ENCODE measurements at regions not wholly inside any gene's neighbourhood (a gene's known extent, or its start where the extent isn't known, plus 50 kb on each side); places are given as distances from the start of the nearest gene placed in this dataset.
"Not testable (repeated sequence)": the region's sequence is repeated elsewhere in the genome, so short reads cannot be mapped to it uniquely, and the experiment has no call there.

- H3K27ac Mint-ChIP-seq, result no peak overlapping the region
- H3K9me3 Mint-ChIP-seq, result peaks cover 0 to 1% of the 10 kb centered on the region in 2 donors
- no peak for ATAC-seq
- H3K36me3 Mint-ChIP-seq, result no peaks in the 10 kb centered on the region
- no peak for DNase-seq (ENCODE audit: low spot score in 2 of 2)
Measured at GRCh38 chr1:59184365-59184905, 112.5 kb upstream of the FGGY start.

GRCh38 chr1:59185163-59185860 lies 111.6 kb upstream of the FGGY start:
- no peak for ATAC-seq
- DNase-seq (ENCODE audit: low spot score in 2 of 2), result no peak
- peaks cover 0 to 7% of the 10 kb centered on the region in 2 donors for H3K9me3 Mint-ChIP-seq
- no peaks in the 10 kb centered on the region for H3K36me3 Mint-ChIP-seq
- H3K27ac Mint-ChIP-seq, result no peak overlapping the region

GRCh38 chr1:59186656-59187055 lies 110.2 kb upstream of the FGGY start:
- ATAC-seq (no peak), DNase-seq (ENCODE audit: low spot score in 2 of 2) (no peak)
- H3K9me3 Mint-ChIP-seq, result peaks cover 0 to 13% of the 10 kb centered on the region in 2 donors
- H3K27ac Mint-ChIP-seq, result peak overlapping the region in 1 of 2 donors; percentile 23
- no peaks in the 10 kb centered on the region for H3K36me3 Mint-ChIP-seq

- H3K36me3 Mint-ChIP-seq, result no peaks in the 10 kb centered on the region
- H3K27ac Mint-ChIP-seq, result no peak overlapping the region
- peaks cover 0 to 13% of the 10 kb centered on the region in 2 donors for H3K9me3 Mint-ChIP-seq
- DNase-seq (ENCODE audit: low spot score in 2 of 2) (no peak), ATAC-seq (no peak)
Measured at GRCh38 chr1:59188413-59189213, 108.3 kb upstream of the FGGY start.

- ATAC-seq (no peak), DNase-seq (ENCODE audit: low spot score in 2 of 2) (no peak)
- Mint-ChIP-seq H3K36me3 (peaks cover 0 to 5% of the 10 kb centered on the region in 2 donors), H3K9me3 (peaks cover 0 to 13% of the 10 kb centered on the region in 2 donors), H3K27ac (no peak overlapping the region)
Measured at GRCh38 chr1:59193443-59194093, 103.3 kb upstream of the FGGY start.

GRCh38 chr1:59194621-59195020 lies 102.3 kb upstream of the FGGY start:
- Mint-ChIP-seq H3K9me3 (peaks cover 0 to 10% of the 10 kb centered on the region in 2 donors), H3K27ac (no peak overlapping the region), H3K36me3 (peaks cover 0 to 5% of the 10 kb centered on the region in 2 donors)
- DNase-seq (ENCODE audit: low spot score in 2 of 2), result no peak
- ATAC-seq, result no peak

DNA sequence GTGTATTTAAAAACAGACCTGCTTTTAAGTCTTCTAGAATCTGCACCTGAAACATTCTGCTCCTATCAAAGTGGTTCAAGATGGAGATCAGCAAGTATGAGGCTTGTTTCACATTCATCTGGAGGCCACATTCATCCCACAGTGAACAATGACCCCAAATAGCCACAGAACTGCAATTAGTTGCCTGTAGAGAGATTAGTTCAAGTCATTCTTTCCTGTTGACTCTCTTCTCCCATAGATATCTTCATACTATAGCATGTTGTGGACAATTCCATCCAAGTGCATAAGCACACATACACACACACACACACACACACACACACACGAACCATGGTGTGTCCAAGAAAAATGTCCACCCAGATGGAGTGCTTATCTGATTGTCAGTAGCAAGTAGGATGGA lies 101.7 kb upstream of the FGGY start:
- DNase-seq (ENCODE audit: low spot score in 2 of 2) (no peak), ATAC-seq (no peak)
- H3K27ac Mint-ChIP-seq, result no peak overlapping the region
- peaks cover 0 to 5% of the 10 kb centered on the region in 2 donors for H3K36me3 Mint-ChIP-seq
- H3K9me3 Mint-ChIP-seq, result peaks cover 0 to 6% of the 10 kb centered on the region in 2 donors

GRCh38 chr1:59198564-59198963 lies 98.3 kb upstream of the FGGY start:
- DNase-seq (ENCODE audit: low spot score in 2 of 2), result no peak
- no peak for ATAC-seq
- Mint-ChIP-seq H3K36me3 (peaks cover 0 to 5% of the 10 kb centered on the region in 2 donors), H3K9me3 (no peaks in the 10 kb centered on the region), H3K27ac (no peak overlapping the region)

GRCh38 chr1:59199147-59199546 lies 97.7 kb upstream of the FGGY start:
- ATAC-seq (no peak), DNase-seq (ENCODE audit: low spot score in 2 of 2) (no peak)
- H3K9me3 Mint-ChIP-seq, result no peaks in the 10 kb centered on the region
- no peak overlapping the region for H3K27ac Mint-ChIP-seq
- peaks cover under 1 to 3% of the 10 kb centered on the region in 2 donors for H3K36me3 Mint-ChIP-seq

DNA sequence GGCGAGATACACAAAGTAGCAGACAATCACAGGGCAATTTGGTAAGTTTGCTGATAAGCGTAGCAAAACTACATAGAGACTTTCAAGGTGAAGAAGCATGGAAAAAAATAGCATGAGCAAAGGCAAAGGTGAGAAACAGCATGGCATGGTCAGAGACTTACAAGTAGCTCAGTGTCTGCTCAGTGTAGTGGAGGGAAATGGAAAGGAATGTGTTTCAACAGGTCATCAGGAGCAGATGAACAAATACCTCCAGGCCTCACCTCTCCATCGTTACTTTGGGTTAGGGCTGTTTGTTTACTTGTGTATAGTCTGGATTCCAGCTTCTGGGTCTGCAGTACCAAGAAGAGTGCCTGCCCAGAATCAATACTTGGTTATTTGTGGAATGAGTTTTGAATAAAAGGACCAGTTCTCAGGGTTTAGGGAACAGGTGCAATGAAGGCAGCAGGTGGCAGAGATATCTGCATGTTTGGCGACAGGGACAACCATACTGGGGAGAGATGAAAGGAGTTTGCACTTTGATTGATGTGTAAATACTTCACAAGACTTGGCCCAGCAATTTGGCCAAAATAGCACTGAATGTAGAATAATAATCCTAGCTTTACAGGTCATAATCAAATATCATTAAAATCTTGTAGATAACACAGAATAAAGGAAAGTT lies 97.0 kb upstream of the FGGY start:
- no peak for DNase-seq (ENCODE audit: low spot score in 2 of 2)
- H3K36me3 Mint-ChIP-seq, result peaks cover under 1 to 7% of the 10 kb centered on the region in 2 donors
- peaks cover 3 to 6% of the 10 kb centered on the region in 2 donors for H3K9me3 Mint-ChIP-seq
- H3K27ac Mint-ChIP-seq, result no peak overlapping the region
- ATAC-seq, result no peak

GRCh38 chr1:59201341-59201740 lies 95.6 kb upstream of the FGGY start:
- H3K9me3 Mint-ChIP-seq, result peaks cover 5 to 9% of the 10 kb centered on the region in 2 donors
- peaks cover 4 to 10% of the 10 kb centered on the region in 2 donors for H3K36me3 Mint-ChIP-seq
- no peak for ATAC-seq
- no peak overlapping the region for H3K27ac Mint-ChIP-seq
- DNase-seq (ENCODE audit: low spot score in 2 of 2), result no peak

DNA sequence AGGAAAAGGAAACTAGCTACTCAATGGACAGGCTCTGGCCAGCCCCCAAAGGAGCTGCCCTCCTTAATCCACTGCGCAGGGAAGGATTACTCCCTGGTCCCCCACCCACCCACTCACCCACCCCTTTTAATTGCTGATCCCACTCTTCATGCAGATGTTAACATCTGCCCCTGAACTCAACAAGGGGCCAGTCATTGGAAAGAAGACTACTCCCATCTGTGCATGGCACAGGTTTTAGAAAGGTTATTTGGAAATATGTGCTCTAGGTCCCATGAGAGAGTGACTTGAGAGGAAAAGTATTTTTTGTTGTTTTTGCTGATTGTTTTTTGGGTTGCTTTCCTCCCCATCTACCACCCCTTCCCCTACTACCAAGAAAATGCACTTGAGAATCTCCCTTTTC lies 94.4 kb upstream of the FGGY start:
- no peak for DNase-seq (ENCODE audit: low spot score in 2 of 2)
- Mint-ChIP-seq H3K36me3 (peaks cover 4 to 10% of the 10 kb centered on the region in 2 donors), H3K27ac (no peak overlapping the region), H3K9me3 (peaks cover 5 to 11% of the 10 kb centered on the region in 2 donors)
- no peak for ATAC-seq

DNA sequence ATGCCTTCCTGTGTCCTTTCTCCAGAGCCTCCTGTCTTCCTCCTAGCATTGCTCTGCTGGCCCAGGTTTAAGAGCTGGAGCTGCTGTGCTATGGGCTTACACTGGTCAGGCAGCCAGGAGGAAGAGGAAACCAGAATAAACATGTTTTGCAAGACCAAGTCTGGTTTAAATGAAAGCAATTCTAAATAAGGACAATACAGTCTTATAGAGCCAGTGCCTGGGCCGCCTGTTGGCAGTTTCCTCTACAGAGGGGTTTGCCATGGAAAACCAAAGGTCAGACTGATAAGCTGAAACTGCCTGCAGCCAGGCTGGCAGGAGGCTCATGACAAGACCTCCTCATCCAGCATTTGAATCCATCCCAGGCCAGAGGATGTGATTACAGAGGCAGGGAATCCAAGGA lies 92.9 kb upstream of the FGGY start:
- H3K27ac Mint-ChIP-seq, result no peak overlapping the region
- no peak for ATAC-seq

DNA sequence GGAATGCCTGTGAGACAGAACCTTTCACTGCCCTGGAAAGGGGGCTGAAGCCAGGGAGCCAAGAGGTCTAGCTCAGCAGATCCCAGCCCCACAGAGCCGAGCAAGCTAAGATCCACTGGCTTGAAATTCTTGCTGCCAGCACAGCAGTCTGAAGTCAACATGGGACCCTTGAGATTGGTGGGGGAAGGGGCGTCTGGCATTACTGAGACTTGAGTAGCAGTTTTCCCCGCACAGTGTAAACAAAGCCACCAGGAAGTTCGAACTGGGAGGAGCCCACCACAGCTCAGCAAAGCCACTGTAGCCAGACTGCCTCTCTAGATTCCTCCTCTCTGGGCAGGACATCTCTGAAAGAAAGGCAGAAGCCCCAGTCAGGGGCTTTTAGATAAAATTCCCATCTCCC lies 90.3 kb upstream of the FGGY start:
- ATAC-seq; DNase-seq (ENCODE audit: low spot score in 2 of 2); H3K27ac Mint-ChIP-seq: not testable (repeated sequence)
- H3K36me3 Mint-ChIP-seq, result peaks cover 4 to 16% of the 10 kb centered on the region in 2 donors
- peaks cover 9 to 24% of the 10 kb centered on the region in 2 donors for H3K9me3 Mint-ChIP-seq

More for the DNA sequence above, 92.9 kb upstream of the FGGY start:
- peaks cover 4 to 10% of the 10 kb centered on the region in 2 donors for H3K36me3 Mint-ChIP-seq
- DNase-seq (ENCODE audit: low spot score in 2 of 2), result no peak
- peaks cover 5 to 11% of the 10 kb centered on the region in 2 donors for H3K9me3 Mint-ChIP-seq

DNA sequence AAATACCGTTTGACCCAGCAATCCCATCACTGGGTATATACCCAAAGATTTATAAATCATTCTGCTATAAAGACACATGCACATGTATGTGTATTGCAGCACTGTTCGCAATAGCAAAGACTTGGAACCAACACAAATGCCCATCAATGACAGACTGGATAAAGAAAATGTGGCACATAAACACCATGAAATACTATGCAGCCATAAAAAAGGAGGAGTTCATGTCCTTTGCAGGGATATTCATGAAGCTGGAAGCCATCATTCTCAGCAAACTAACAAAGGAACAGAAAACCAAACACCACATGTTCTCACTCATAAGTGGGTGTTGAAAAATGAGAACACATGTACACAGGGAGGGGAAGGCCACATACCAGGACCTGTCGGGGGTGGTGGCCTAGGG lies 86.5 kb upstream of the FGGY start:
- peaks cover 4 to 21% of the 10 kb centered on the region in 2 donors for H3K9me3 Mint-ChIP-seq
- not testable (repeated sequence) for ATAC-seq; DNase-seq (ENCODE audit: low spot score in 2 of 2); H3K36me3 Mint-ChIP-seq; H3K27ac Mint-ChIP-seq

- DNase-seq (ENCODE audit: low spot score in 2 of 2) (no peak), ATAC-seq (no peak)
- peaks cover 4 to 34% of the 10 kb centered on the region in 2 donors for H3K9me3 Mint-ChIP-seq
- no peak overlapping the region for H3K27ac Mint-ChIP-seq
- peaks cover 0 to 10% of the 10 kb centered on the region in 2 donors for H3K36me3 Mint-ChIP-seq
Measured at GRCh38 chr1:59212706-59213105, 84.2 kb upstream of the FGGY start.
